ENCODE measurements at regions not wholly inside any gene's neighbourhood (a gene's known extent, or its start where the extent isn't known, plus 50 kb on each side); places are given as distances from the start of the nearest gene placed in this dataset.

GRCh38 chr13:59464926-59465325 lies 698.8 kb downstream of the DIAPH3 start:
- TF ChIP-seq, protein P1, sequence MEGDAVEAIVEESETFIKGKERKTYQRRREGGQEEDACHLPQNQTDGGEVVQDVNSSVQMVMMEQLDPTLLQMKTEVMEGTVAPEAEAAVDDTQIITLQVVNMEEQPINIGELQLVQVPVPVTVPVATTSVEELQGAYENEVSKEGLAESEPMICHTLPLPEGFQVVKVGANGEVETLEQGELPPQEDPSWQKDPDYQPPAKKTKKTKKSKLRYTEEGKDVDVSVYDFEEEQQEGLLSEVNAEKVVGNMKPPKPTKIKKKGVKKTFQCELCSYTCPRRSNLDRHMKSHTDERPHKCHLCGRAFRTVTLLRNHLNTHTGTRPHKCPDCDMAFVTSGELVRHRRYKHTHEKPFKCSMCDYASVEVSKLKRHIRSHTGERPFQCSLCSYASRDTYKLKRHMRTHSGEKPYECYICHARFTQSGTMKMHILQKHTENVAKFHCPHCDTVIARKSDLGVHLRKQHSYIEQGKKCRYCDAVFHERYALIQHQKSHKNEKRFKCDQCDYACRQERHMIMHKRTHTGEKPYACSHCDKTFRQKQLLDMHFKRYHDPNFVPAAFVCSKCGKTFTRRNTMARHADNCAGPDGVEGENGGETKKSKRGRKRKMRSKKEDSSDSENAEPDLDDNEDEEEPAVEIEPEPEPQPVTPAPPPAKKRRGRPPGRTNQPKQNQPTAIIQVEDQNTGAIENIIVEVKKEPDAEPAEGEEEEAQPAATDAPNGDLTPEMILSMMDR (IDR thresholded peaks at IDR 0.05) = no peak
- no peak for TF ChIP-seq POLR2A (IDR thresholded peaks at IDR 0.05)
- TF ChIP-seq POLR2AphosphoS5 (IDR thresholded peaks at IDR 0.05) = no peak

Measured in prostate gland (tissue), 2 donors.